LNCAP (cell line): ENCODE measurements at regions not wholly inside any gene's neighbourhood (a gene's known extent, or its start where the extent isn't known, plus 50 kb on each side); places are given as distances from the start of the nearest gene placed in this dataset.

ENCODE experiments used
- CTCF ChIP-seq: fragments of 450-650 bp; IDR thresholded peaks from 2 replicates; pipeline ENCODE4 v1.5.1; 2017; ENCODE audit warnings: mild to moderate bottlenecking

GRCh38 chr18:40347261-40347660 is 1607.8 kb upstream of the PIK3C3 start:
- TF ChIP-seq CTCF: no peak

- TF ChIP-seq CTCF: no peak
Observed at GRCh38 chr18:40346146-40346545, 1608.9 kb upstream of the PIK3C3 start.

- TF ChIP-seq CTCF: no peak
Observed at GRCh38 chr18:40341701-40342100, 1613.3 kb upstream of the PIK3C3 start.

- TF ChIP-seq CTCF: no peak
Observed at GRCh38 chr18:40338284-40338683, 1616.8 kb upstream of the PIK3C3 start.

- no peak for TF ChIP-seq CTCF
Observed at GRCh38 chr18:40326985-40327384, 1628.0 kb upstream of the PIK3C3 start.

- no peak for TF ChIP-seq CTCF
Observed at GRCh38 chr18:40325988-40326387, 1629.0 kb upstream of the PIK3C3 start.

- no peak for TF ChIP-seq CTCF
Observed at GRCh38 chr18:40314199-40314598, 1640.8 kb upstream of the PIK3C3 start.

- TF ChIP-seq CTCF: no peak
Observed at GRCh38 chr18:40313030-40313642, 1641.9 kb upstream of the PIK3C3 start.
